ENCODE measurements at regions not wholly inside any gene's neighbourhood (a gene's known extent, or its start where the extent isn't known, plus 50 kb on each side); places are given as distances from the start of the nearest gene placed in this dataset.

DNA sequence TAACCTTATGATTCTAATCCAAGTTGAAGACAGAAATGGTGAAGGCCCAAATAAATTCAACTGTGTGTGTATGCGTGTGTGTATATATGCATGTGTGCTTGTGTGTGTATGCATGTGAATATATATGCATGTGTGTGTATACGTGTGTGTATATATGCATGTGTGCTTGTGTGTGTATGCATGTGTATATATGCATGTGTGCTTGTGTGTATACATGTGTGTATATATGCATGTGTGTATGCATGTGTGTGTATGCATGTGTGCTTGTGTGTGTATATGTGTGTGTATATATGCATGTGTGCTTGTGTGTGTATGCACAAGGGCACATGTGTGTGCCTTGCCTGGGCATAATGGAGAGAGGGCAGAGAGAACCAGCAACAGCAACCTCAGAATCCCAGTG lies 184.7 kb upstream of the PLPP4 start:
- Histone ChIP-seq H3K4me1 (replicated peaks in 1 of 2; ENCODE audit: control insufficient read depth in 2 of 2, insufficient read depth in 2 of 2, low read length in 2 of 2) (no peaks in the 10 kb centered on the region), H3K79me2 (ENCODE audit: control insufficient read depth, insufficient read depth, low read length) (no peaks in the 10 kb centered on the region), H3K9me1 (ENCODE audit: control insufficient read depth, insufficient read depth, low read length) (no peaks in the 10 kb centered on the region), H3K4me2 (ENCODE audit: insufficient read depth, low read length) (no peak overlapping the region), H4K20me1 (replicated peaks; ENCODE audit: control insufficient read depth, insufficient read depth, low read length) (no peaks in the 10 kb centered on the region), H3K9ac (ENCODE audit: insufficient read depth in 1 of 2, low read depth in 2 of 2, low read length in 2 of 2) (no peak overlapping the region), H3K27ac (ENCODE audit: extremely low read depth, low read depth, low read length) (no peak overlapping the region), H3K36me3 (ENCODE audit: control insufficient read depth, insufficient read depth, low read length) (no peaks in the 10 kb centered on the region), H3K4me3 (no peak overlapping the region), H3K27me3 (ENCODE audit: control insufficient read depth in 2 of 2, insufficient read depth in 2 of 2, low read length in 2 of 2) (no peaks in the 10 kb centered on the region), H3K9me3 (replicated peaks; ENCODE audit: control insufficient read depth, insufficient read depth, low read depth, low read length) (no peaks in the 10 kb centered on the region), H2AFZ (ENCODE audit: low read depth, low read length) (no peak overlapping the region)
- no peak for ATAC-seq
- POLR2A ChIA-PET, result no interaction called here
- no peak for FAIRE-seq
- CTCF ChIA-PET (ENCODE audit: low intra/inter-chr PET ratio), result no interaction called here
- TF ChIP-seq MTA3 (IDR thresholded peaks at IDR 0.05; ENCODE audit: borderline replicate concordance) (no peak), NBN (IDR thresholded peaks at IDR 0.05; ENCODE audit: low read depth) (no peak), GATAD2B (IDR thresholded peaks at IDR 0.05; ENCODE audit: borderline replicate concordance) (no peak), CTBP1 (IDR thresholded peaks at IDR 0.05; ENCODE audit: borderline replicate concordance) (no peak), DDX20 (tag; IDR thresholded peaks at IDR 0.05; ENCODE audit: low read depth) (no peak), KDM5B (IDR thresholded peaks at IDR 0.05; ENCODE audit: insufficient replicate concordance, low read depth, low read length) (no peak), RERE (CRISPR knock-in tag; IDR thresholded peaks at IDR 0.05; ENCODE audit: borderline replicate concordance) (no peak), MBD1 (CRISPR knock-in tag; IDR thresholded peaks at IDR 0.05) (no peak), HMG20A (CRISPR knock-in tag; conservative IDR thresholded peaks at IDR 0.05) (no peak), DMBX1 (CRISPR knock-in tag; IDR thresholded peaks at IDR 0.05; ENCODE audit: borderline replicate concordance) (no peak), FOS (IDR thresholded peaks at IDR 0.05; ENCODE audit: extremely low read depth, insufficient read length) (no peak), ZC3H11A (IDR thresholded peaks at IDR 0.05; ENCODE audit: low read depth, low read length) (no peak), PML (IDR thresholded peaks at IDR 0.05; ENCODE audit: low read length) (no peak), RUNX1 (IDR thresholded peaks at IDR 0.05; ENCODE audit: low read depth) (no peak), ZNF175 (CRISPR knock-in tag; IDR thresholded peaks at IDR 0.05; ENCODE audit: low read depth) (no peak), XRCC3 (IDR thresholded peaks at IDR 0.05) (no peak), YY1 (IDR thresholded peaks at IDR 0.05; ENCODE audit: borderline replicate concordance in 1 of 3, control insufficient read depth in 1 of 3, extremely low read depth in 1 of 3, insufficient read depth in 3 of 3, insufficient read length in 1 of 3, insufficient replicate concordance in 2 of 3, low read depth in 1 of 3, low read length in 2 of 3) (no peak), ARHGAP35 (IDR thresholded peaks at IDR 0.05; ENCODE audit: partially characterized antibody) (no peak)
- no TSS peak for BruUV-seq (replicated peaks)
- WGBS (ENCODE audit: insufficient coverage, low coverage, missing lambda C conversion rate), result 5% methylated on average over 2 of the region's 2 CpGs
- no peak for DNase-seq (ENCODE audit: extremely low read depth in 1 of 4, low spot score in 3 of 4)
- in situ Hi-C loops (cut with MboI) (no loop called here), intact Hi-C loops (cut with micrococcal nuclease) (no loop called here)
